HepG2 (cell line): ENCODE measurements at regions not wholly inside any gene's neighbourhood (a gene's known extent, or its start where the extent isn't known, plus 50 kb on each side); places are given as distances from the start of the nearest gene placed in this dataset.

ENCODE experiments used
- ATAC-seq: fragments of 200-7000 bp; cut with Tn5 transposase; 3 replicates; pipeline ENCODE4 v1.9.1; 2020; ENCODE audit warnings: mild to moderate bottlenecking, moderate library complexity
- BruUV-seq: library from RNA; stranded (reverse); fragments of 400-500 nt; replicated peaks from 2 replicates; lab custom pipeline; 2021; lab: Mats Ljungman, UMichigan
- CTCF ChIA-PET: fragments of 300-600 bp; formaldehyde crosslinking; extraction: SDS; loops from one replicate; lab custom pipeline; 2021; ENCODE audit warnings: low total read pairs, inconsistent platforms, low intra/inter-chr PET ratio; lab: Yijun Ruan, JAX
- POLR2A ChIA-PET: fragments of 350-600 bp; sonication (Branson Sonifier 250); formaldehyde crosslinking; loops from one replicate; lab custom pipeline; 2020; ENCODE audit warnings: antibody characterized with exemption, inconsistent platforms; lab: Yijun Ruan, JAX
- DNase-seq: peaks from one replicate; pipeline ENCODE4 v3.0.0-alpha.2; 2015; ENCODE audit warnings: low spot score
- FAIRE-seq: peaks from 3 replicates; lab custom pipeline; 2011; peaks lifted over from hg19 to GRCh38; lab: Jason Lieb, UNC
- H2AFZ ChIP-seq: one replicate; pipeline ENCODE4 v1.6.1; 2011; ENCODE audit warnings: low read length, inconsistent platforms
- H3K27ac ChIP-seq: fragments of 300-600 bp; 3 replicates; pipeline ENCODE4 v1.8.0; 2011; ENCODE audit warnings: mixed run types, mild to moderate bottlenecking, mixed read lengths, low read length, inconsistent platforms; ENCODE audit not compliant: insufficient read depth; ENCODE audit errors: extremely low read length
- H3K27me3 ChIP-seq, 2 experiments: fragments of 200-600 bp in 1 of 2; 2 replicates in 1 of 2; 3 replicates in 1 of 2; pipeline versions ENCODE4 v1.6.0 to v1.8.0; 2011; ENCODE audit warnings: low read length in 2 of 2, mild to moderate bottlenecking in 2 of 2, moderate library complexity in 2 of 2, inconsistent platforms in 1 of 2; ENCODE audit not compliant: insufficient read depth in 2 of 2, control insufficient read depth in 1 of 2
- H3K36me3 ChIP-seq, 2 experiments: fragments of 200-600 bp in 1 of 2; replicated peaks in 1 of 2; 2 replicates in 1 of 2; 3 replicates in 1 of 2; pipeline versions ENCODE4 v1.5.1 to v1.8.0; 2011; ENCODE audit warnings: low read length in 2 of 2, inconsistent platforms in 1 of 2; ENCODE audit not compliant: insufficient read depth in 2 of 2, control insufficient read depth in 1 of 2
- H3K4me1 ChIP-seq: 2 replicates; pipeline ENCODE4 v1.5.1; 2012; ENCODE audit warnings: low read length, inconsistent platforms; ENCODE audit not compliant: insufficient read depth
- H3K4me2 ChIP-seq: 2 replicates; pipeline ENCODE4 v1.6.0; 2011; ENCODE audit warnings: low read depth, low read length, inconsistent platforms
- H3K4me3 ChIP-seq, 3 experiments: fragments of 200-600 bp in 1 of 3; sonication (generic), shearing (Covaris generic) in 1 of 3; replicated peaks in 1 of 3; 2 replicates each; pipeline ENCODE4 v1.5.1; 2011 to 2016; ENCODE audit warnings: low read length in 3 of 3, inconsistent platforms in 2 of 3, low read depth in 2 of 3, mild to moderate bottlenecking in 2 of 3, control low read depth in 1 of 3, mixed read lengths in 1 of 3; ENCODE audit not compliant: insufficient read depth in 1 of 3
- H3K79me2 ChIP-seq: one replicate; pipeline ENCODE4 v1.6.1; 2011; ENCODE audit warnings: low read length, inconsistent platforms; ENCODE audit not compliant: insufficient read depth
- H3K9ac ChIP-seq: 2 replicates; pipeline ENCODE4 v1.6.0; 2011; ENCODE audit warnings: mild to moderate bottlenecking, low read depth, low read length, inconsistent platforms; ENCODE audit not compliant: insufficient read depth
- H3K9me3 ChIP-seq: 2 replicates; pipeline ENCODE4 v1.5.1; 2012; ENCODE audit warnings: mild to moderate bottlenecking, low read length
- H4K20me1 ChIP-seq: 2 replicates; pipeline ENCODE4 v1.6.0; 2011; ENCODE audit warnings: inconsistent platforms, mild to moderate bottlenecking, low read length, moderate library complexity; ENCODE audit not compliant: insufficient read depth
- ARHGAP35 ChIP-seq: sonication (generic); formaldehyde crosslinking; IDR thresholded peaks from 2 replicates; pipeline ENCODE4 v1.9.0; 2022; ENCODE audit warnings: mild to moderate bottlenecking, inconsistent platforms, moderate library complexity, missing genetic modification reagents, borderline replicate concordance
- ARNTL ChIP-seq: sonication (generic); formaldehyde crosslinking; IDR thresholded peaks from 2 replicates; pipeline ENCODE4 v1.4.0; 2020; ENCODE audit warnings: mild to moderate bottlenecking, missing genetic modification reagents
- MAFF ChIP-seq: IDR thresholded peaks from 2 replicates; pipeline ENCODE4 v1.6.1; 2011; ENCODE audit warnings: low read depth, low read length, improper control_type of control experiment
- RFXAP ChIP-seq: sonication (generic); formaldehyde crosslinking; IDR thresholded peaks from 2 replicates; pipeline ENCODE4 v1.4.0; 2020; ENCODE audit warnings: missing genetic modification reagents, borderline replicate concordance
- ZFX ChIP-seq: sonication (generic); formaldehyde crosslinking; IDR thresholded peaks from 2 replicates; pipeline ENCODE4 v1.4.0; 2020; ENCODE audit warnings: mild to moderate bottlenecking, low read depth, missing genetic modification reagents, moderate library complexity
- ZNF3 ChIP-seq: IDR thresholded peaks from 2 replicates; pipeline ENCODE4 v1.7.0; 2017; ENCODE audit warnings: inconsistent platforms
- ZNF367 ChIP-seq: sonication (generic); formaldehyde crosslinking; IDR thresholded peaks from 2 replicates; pipeline ENCODE4 v1.4.0; 2020; ENCODE audit warnings: missing genetic modification reagents, borderline replicate concordance
- WGBS: methylation state at CpG from one replicate; pipeline ENCODE4 v1.1.6; 2017; ENCODE audit warnings: low lambda C conversion rate; 5-methylcytosine and 5-hydroxymethylcytosine counted together
- in situ Hi-C: cut with HindIII; loops from 2 replicates; pipeline ENCODE4 v1.10.0; 2017; ENCODE audit warnings: low pct_unique_long_range_greater_than_20kb; ENCODE audit not compliant: extremely low pct_ligation_motif_present
- intact Hi-C: fragments of 100-400 bp; cut with micrococcal nuclease; formaldehyde crosslinking; loops from one replicate; pipeline ENCODE4 v1.10.0; 2022; ENCODE audit not compliant: unreplicated experiment
- TF ChIP-seq, protein P1 (sequence below): sonication (generic); formaldehyde crosslinking; IDR thresholded peaks from 2 replicates; pipeline ENCODE4 v1.4.0; 2020; ENCODE audit warnings: missing genetic modification reagents, borderline replicate concordance

DNA sequence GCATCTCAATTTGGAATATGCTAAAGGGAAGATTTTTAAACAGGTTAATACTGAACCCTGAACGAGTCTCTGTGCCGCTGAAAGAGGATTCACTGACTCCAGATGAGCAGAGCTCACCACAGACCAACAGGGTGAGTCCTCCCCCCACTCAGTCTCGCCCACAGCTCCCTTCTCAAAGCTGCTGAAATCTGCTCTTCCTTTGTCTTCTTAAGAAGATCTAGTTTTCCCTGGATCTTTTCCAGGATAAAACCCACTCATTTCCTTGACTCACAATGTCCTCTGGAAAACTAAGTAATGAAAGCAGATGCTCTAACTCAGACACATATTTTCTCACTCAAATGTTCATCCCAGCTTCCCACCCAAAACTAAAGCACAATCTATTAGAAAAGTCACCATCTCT lies 447.0 kb upstream of the PKN2 start (continued):
- no peak for TF ChIP-seq RFXAP (CRISPR knock-in tag)

DNA sequence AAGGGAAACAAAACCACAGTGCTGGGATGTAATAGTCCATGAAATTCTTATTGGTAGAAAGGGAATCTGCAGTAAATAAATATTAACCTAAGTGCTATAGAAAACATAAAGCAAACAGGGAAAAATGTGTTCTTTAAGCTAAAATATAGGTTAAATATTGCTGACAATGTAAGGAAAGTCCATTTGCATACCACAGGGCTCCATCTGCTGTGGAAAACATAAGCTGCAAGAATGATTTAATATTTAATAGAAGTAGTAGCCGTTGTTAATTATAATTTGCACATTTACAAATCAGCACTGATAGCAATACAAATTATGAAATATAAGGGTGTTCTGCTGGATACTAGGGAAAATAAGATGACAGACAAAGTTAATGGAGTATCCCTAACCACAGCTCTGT lies 444.9 kb upstream of the PKN2 start:
- TF ChIP-seq ZFX (CRISPR knock-in tag) (no peak), MAFF (0 out of 2 replicates have a peak, but pooled peaks have one; percentile 9)
- TF ChIP-seq, protein P1, sequence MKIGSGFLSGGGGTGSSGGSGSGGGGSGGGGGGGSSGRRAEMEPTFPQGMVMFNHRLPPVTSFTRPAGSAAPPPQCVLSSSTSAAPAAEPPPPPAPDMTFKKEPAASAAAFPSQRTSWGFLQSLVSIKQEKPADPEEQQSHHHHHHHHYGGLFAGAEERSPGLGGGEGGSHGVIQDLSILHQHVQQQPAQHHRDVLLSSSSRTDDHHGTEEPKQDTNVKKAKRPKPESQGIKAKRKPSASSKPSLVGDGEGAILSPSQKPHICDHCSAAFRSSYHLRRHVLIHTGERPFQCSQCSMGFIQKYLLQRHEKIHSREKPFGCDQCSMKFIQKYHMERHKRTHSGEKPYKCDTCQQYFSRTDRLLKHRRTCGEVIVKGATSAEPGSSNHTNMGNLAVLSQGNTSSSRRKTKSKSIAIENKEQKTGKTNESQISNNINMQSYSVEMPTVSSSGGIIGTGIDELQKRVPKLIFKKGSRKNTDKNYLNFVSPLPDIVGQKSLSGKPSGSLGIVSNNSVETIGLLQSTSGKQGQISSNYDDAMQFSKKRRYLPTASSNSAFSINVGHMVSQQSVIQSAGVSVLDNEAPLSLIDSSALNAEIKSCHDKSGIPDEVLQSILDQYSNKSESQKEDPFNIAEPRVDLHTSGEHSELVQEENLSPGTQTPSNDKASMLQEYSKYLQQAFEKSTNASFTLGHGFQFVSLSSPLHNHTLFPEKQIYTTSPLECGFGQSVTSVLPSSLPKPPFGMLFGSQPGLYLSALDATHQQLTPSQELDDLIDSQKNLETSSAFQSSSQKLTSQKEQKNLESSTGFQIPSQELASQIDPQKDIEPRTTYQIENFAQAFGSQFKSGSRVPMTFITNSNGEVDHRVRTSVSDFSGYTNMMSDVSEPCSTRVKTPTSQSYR (CRISPR knock-in tag) = no peak
- no peaks in the 10 kb centered on the region for H4K20me1 ChIP-seq
- ATAC-seq (no peak), DNase-seq (no peak), FAIRE-seq (no peak)
- in situ Hi-C loops = no loop called here
- no peak overlapping the region for H3K4me2 ChIP-seq
- H3K4me1 ChIP-seq = no peaks in the 10 kb centered on the region
- WGBS = 0% methylated on average over 1 of the region's 1 CpG
- H3K4me3 ChIP-seq = no peak overlapping the region
- no peak overlapping the region for H2AFZ ChIP-seq
- no peaks in the 10 kb centered on the region; a peak in 1 of 5 replicates for H3K27me3 ChIP-seq
- no peaks in the 10 kb centered on the region; the same call in 1 of the 2 replicates for H3K9me3 ChIP-seq
- no TSS peak for BruUV-seq
- H3K27ac ChIP-seq = no peak overlapping the region
- CTCF ChIA-PET = no interaction called here
- H3K36me3 ChIP-seq = no peaks in the 10 kb centered on the region
- H3K79me2 ChIP-seq = no peaks in the 10 kb centered on the region
- no peak overlapping the region for H3K9ac ChIP-seq
- intact Hi-C loops = loop anchor here (2.0 kb wide), 1 partner anchor 54 kb away; no protein-coding TSS in a partner anchor
- POLR2A ChIA-PET = no interaction called here

DNA sequence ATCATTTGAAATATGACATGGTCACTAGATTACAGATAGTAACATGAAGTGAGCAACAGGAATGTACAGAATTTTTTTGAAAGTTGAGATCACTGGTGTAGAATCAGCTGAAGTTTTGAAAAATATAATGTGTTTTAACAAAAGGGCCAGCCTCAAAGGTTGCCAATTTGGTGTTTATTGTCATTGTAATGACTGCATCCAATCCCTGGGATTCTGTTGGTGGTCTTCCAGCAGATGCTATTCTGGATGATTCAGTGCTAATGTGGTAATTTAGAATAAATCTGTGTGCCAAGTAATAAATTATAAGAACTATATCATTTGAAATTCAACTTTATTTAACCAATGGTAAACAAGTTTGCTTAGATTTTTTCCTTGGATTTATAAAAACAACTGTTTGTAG lies 436.4 kb upstream of the PKN2 start:
- Histone ChIP-seq H3K27ac (no peak overlapping the region), H4K20me1 (no peaks in the 10 kb centered on the region), H3K4me1 (no peaks in the 10 kb centered on the region), H3K9me3 (no peaks in the 10 kb centered on the region), H3K9ac (no peak overlapping the region), H3K27me3 (no peaks in the 10 kb centered on the region; a peak in 1 of 5 replicates), H3K4me3 (no peak overlapping the region), H3K4me2 (no peak overlapping the region), H3K36me3 (no peaks in the 10 kb centered on the region), H2AFZ (no peak overlapping the region), H3K79me2 (no peaks in the 10 kb centered on the region)
- no peak for TF ChIP-seq ARHGAP35
- no peak for TF ChIP-seq ZNF3 (CRISPR knock-in tag)
- no peak for TF ChIP-seq ARNTL (CRISPR knock-in tag)
- TF ChIP-seq ZNF367 (CRISPR knock-in tag) = no peak
- in situ Hi-C loops (no loop called here), intact Hi-C loops (no loop called here)
- FAIRE-seq (no peak), DNase-seq (no peak), ATAC-seq (no peak)
- ChIA-PET CTCF (no interaction called here), POLR2A (no interaction called here)
- BruUV-seq = no TSS peak
